ENCODE measurements at regions not wholly inside any gene's neighbourhood (a gene's known extent, or its start where the extent isn't known, plus 50 kb on each side); places are given as distances from the start of the nearest gene placed in this dataset.

GRCh38 chr9:95629585-95629984, 112.8 kb upstream of the PTCH1 start:
- no peak for DNase-seq (ENCODE audit: low spot score)
- CTCF ChIA-PET: no interaction called here
- H3K9me3 ChIP-seq (ENCODE audit: low read depth, low read length, poor library complexity, severe bottlenecking): no peaks in the 10 kb centered on the region
- no peaks in the 10 kb centered on the region for H3K27me3 ChIP-seq (replicated peaks; ENCODE audit: insufficient read depth, low read depth, low read length, poor library complexity)
- peaks cover 8% of the 10 kb centered on the region for H3K4me1 ChIP-seq (ENCODE audit: insufficient read depth, low read length, poor library complexity, severe bottlenecking)
- H3K36me3 ChIP-seq (ENCODE audit: insufficient read depth, low read length, poor library complexity, severe bottlenecking): no peaks in the 10 kb centered on the region
- BruUV-seq (replicated peaks): no TSS peak
- no peak overlapping the region for H3K27ac ChIP-seq (ENCODE audit: low read depth, low read length, poor library complexity, severe bottlenecking)
- intact Hi-C loops (cut with micrococcal nuclease; ENCODE audit: unreplicated experiment): no loop called here
- H3K4me3 ChIP-seq (ENCODE audit: low read depth, low read length, poor library complexity, severe bottlenecking): no peak overlapping the region
- TF ChIP-seq CTCF (conservative IDR thresholded peaks at IDR 0.05; ENCODE audit: low read depth, low read length): no peak
- TF ChIP-seq EZH2 (IDR thresholded peaks at IDR 0.05; ENCODE audit: borderline replicate concordance, low read depth, low read length, poor library complexity, severe bottlenecking): no peak
- POLR2A ChIA-PET (ENCODE audit: low non-redundant PET): no interaction called here

- CTCF ChIA-PET: no interaction called here
- no TSS peak for BruUV-seq (replicated peaks)
- H3K4me1 ChIP-seq (ENCODE audit: insufficient read depth, low read length, poor library complexity, severe bottlenecking): peaks cover 8% of the 10 kb centered on the region
- no peak overlapping the region for H3K27ac ChIP-seq (ENCODE audit: low read depth, low read length, poor library complexity, severe bottlenecking)
- intact Hi-C loops (cut with micrococcal nuclease; ENCODE audit: unreplicated experiment): no loop called here
- H3K27me3 ChIP-seq (replicated peaks; ENCODE audit: insufficient read depth, low read depth, low read length, poor library complexity): no peaks in the 10 kb centered on the region
- TF ChIP-seq EZH2 (IDR thresholded peaks at IDR 0.05; ENCODE audit: borderline replicate concordance, low read depth, low read length, poor library complexity, severe bottlenecking): no peak
- no peak for TF ChIP-seq CTCF (conservative IDR thresholded peaks at IDR 0.05; ENCODE audit: low read depth, low read length)
- no peak overlapping the region for H3K4me3 ChIP-seq (ENCODE audit: low read depth, low read length, poor library complexity, severe bottlenecking)
- POLR2A ChIA-PET (ENCODE audit: low non-redundant PET): no interaction called here
- DNase-seq (ENCODE audit: low spot score): peak; percentile 63
- H3K9me3 ChIP-seq (ENCODE audit: low read depth, low read length, poor library complexity, severe bottlenecking): no peaks in the 10 kb centered on the region
- no peaks in the 10 kb centered on the region for H3K36me3 ChIP-seq (ENCODE audit: insufficient read depth, low read length, poor library complexity, severe bottlenecking)
These were observed 111.0 kb upstream of the PTCH1 start for GRCh38 chr9:95627802-95628201.

GRCh38 chr9:95626885-95627558, 110.3 kb upstream of the PTCH1 start:
- no peaks in the 10 kb centered on the region for H3K36me3 ChIP-seq (ENCODE audit: insufficient read depth, low read length, poor library complexity, severe bottlenecking)
- ChIA-PET POLR2A (ENCODE audit: low non-redundant PET) (interaction anchor here (0.6 kb wide), 1 partner anchor 118 kb away, joined by 3 read pairs; no protein-coding TSS in a partner anchor), CTCF (interaction anchor here (0.7 kb wide), 1 partner anchor 918 kb away, joined by 3 read pairs; no protein-coding TSS in a partner anchor)
- H3K27ac ChIP-seq (ENCODE audit: low read depth, low read length, poor library complexity, severe bottlenecking): no peak overlapping the region
- H3K9me3 ChIP-seq (ENCODE audit: low read depth, low read length, poor library complexity, severe bottlenecking): no peaks in the 10 kb centered on the region
- BruUV-seq (replicated peaks): no TSS peak
- peak; percentile 75 for DNase-seq (ENCODE audit: low spot score)
- H3K4me3 ChIP-seq (ENCODE audit: low read depth, low read length, poor library complexity, severe bottlenecking): no peak overlapping the region
- TF ChIP-seq CTCF (conservative IDR thresholded peaks at IDR 0.05; ENCODE audit: low read depth, low read length) (no peak), EZH2 (IDR thresholded peaks at IDR 0.05; ENCODE audit: borderline replicate concordance, low read depth, low read length, poor library complexity, severe bottlenecking) (no peak)
- intact Hi-C loops (cut with micrococcal nuclease; ENCODE audit: unreplicated experiment): no loop called here
- H3K4me1 ChIP-seq (ENCODE audit: insufficient read depth, low read length, poor library complexity, severe bottlenecking): peaks cover 8% of the 10 kb centered on the region
- no peaks in the 10 kb centered on the region for H3K27me3 ChIP-seq (replicated peaks; ENCODE audit: insufficient read depth, low read depth, low read length, poor library complexity)

Measured in A673 (cell line).